Astrocyte of the spinal cord (primary cell): ENCODE measurements at regions not wholly inside any gene's neighbourhood (a gene's known extent, or its start where the extent isn't known, plus 50 kb on each side); places are given as distances from the start of the nearest gene placed in this dataset.
A peak's percentile ranks its signal among the peaks of the same experiment; 100 is the strongest.

Experiments used
- DNase-seq: peaks from one replicate; pipeline ENCODE4 v3.0.0; 2011; ENCODE audit warnings: low read depth, low spot score
- H3K4me3 ChIP-seq: 2 replicates; pipeline ENCODE4 v1.5.1; 2011; ENCODE audit warnings: low read depth, mild to moderate bottlenecking, low read length, moderate library complexity
- CTCF ChIP-seq: IDR thresholded peaks from 2 replicates; pipeline ENCODE4 v1.5.1; 2012; ENCODE audit warnings: low read depth, mild to moderate bottlenecking, low read length, inconsistent platforms
- in situ Hi-C: cut with HindIII; loops from 2 replicates; pipeline ENCODE4 v1.10.0; 2017; ENCODE audit warnings: low sequenced_read_pairs

- no peak overlapping the region for H3K4me3 ChIP-seq
- no peak for DNase-seq
- in situ Hi-C loops, result no loop called here
- no peak for TF ChIP-seq CTCF
Observed at GRCh38 chr14:65299826-65300225, 112.7 kb upstream of the FUT8 start.

GRCh38 chr14:65301862-65302539 is 110.5 kb upstream of the FUT8 start:
- no peak for TF ChIP-seq CTCF
- H3K4me3 ChIP-seq, result no peak overlapping the region
- in situ Hi-C loops, result no loop called here
- no peak for DNase-seq

- DNase-seq, result no peak
- in situ Hi-C loops, result no loop called here
- TF ChIP-seq CTCF, result no peak
- no peak overlapping the region for H3K4me3 ChIP-seq
Observed at GRCh38 chr14:65302571-65303189, 109.8 kb upstream of the FUT8 start.

- DNase-seq, result peak; percentile 38
- no peak overlapping the region for H3K4me3 ChIP-seq
- in situ Hi-C loops, result no loop called here
- TF ChIP-seq CTCF, result no peak
Observed at GRCh38 chr14:65303190-65303898, 109.2 kb upstream of the FUT8 start.

GRCh38 chr14:65303899-65304222 is 108.7 kb upstream of the FUT8 start:
- no peak for DNase-seq
- H3K4me3 ChIP-seq, result no peak overlapping the region
- TF ChIP-seq CTCF, result no peak
- in situ Hi-C loops, result no loop called here

GRCh38 chr14:65304239-65304638 is 108.3 kb upstream of the FUT8 start:
- in situ Hi-C loops, result no loop called here
- no peak overlapping the region for H3K4me3 ChIP-seq
- DNase-seq, result no peak
- no peak for TF ChIP-seq CTCF
